HepG2 (cell line): ENCODE measurements at regions not wholly inside any gene's neighbourhood (a gene's known extent, or its start where the extent isn't known, plus 50 kb on each side); places are given as distances from the start of the nearest gene placed in this dataset.

Source experiments
- CREM ChIP-seq, 2 experiments: sonication (generic) in 1 of 2; formaldehyde crosslinking in 1 of 2; IDR thresholded peaks; 2 replicates each; pipeline versions ENCODE4 v1.4.0 to v1.6.1; 2016 to 2020; ENCODE audit warnings: antibody characterized with exemption in 1 of 2, mild to moderate bottlenecking in 1 of 2, missing genetic modification reagents in 1 of 2
- HDAC6 ChIP-seq: fragments of 200-600 bp; sonication (generic); IDR thresholded peaks from 2 replicates; pipeline ENCODE4 v1.7.0; 2017; ENCODE audit warnings: mild to moderate bottlenecking, antibody characterized with exemption, low read length, low read depth
- KDM5A ChIP-seq: fragments of 200-600 bp; sonication (generic); IDR thresholded peaks from 2 replicates; pipeline ENCODE4 v1.7.0; 2018; ENCODE audit warnings: antibody characterized with exemption, mild to moderate bottlenecking, low read length, borderline replicate concordance
- MED8 ChIP-seq: sonication (generic); formaldehyde crosslinking; IDR thresholded peaks from 2 replicates; pipeline ENCODE4 v1.8.1; 2023; ENCODE audit warnings: mild to moderate bottlenecking, missing genetic modification reagents; ENCODE audit not compliant: insufficient replicate concordance
- MXI1 ChIP-seq: IDR thresholded peaks from 3 replicates; pipeline ENCODE4 v1.6.1; 2012; ENCODE audit warnings: low read depth, low read length, inconsistent platforms, borderline replicate concordance
- RFX5 ChIP-seq: IDR thresholded peaks from 2 replicates; pipeline ENCODE4 v1.6.1; 2011; ENCODE audit warnings: low read depth, low read length, improper control_type of control experiment
- ZNF350 ChIP-seq: sonication (generic); formaldehyde crosslinking; IDR thresholded peaks from 2 replicates; pipeline ENCODE4 v1.4.0; 2020; ENCODE audit warnings: mild to moderate bottlenecking, low read depth, missing genetic modification reagents, borderline replicate concordance
- TF ChIP-seq, protein P1 (sequence below): sonication (generic); formaldehyde crosslinking; IDR thresholded peaks from 2 replicates; pipeline ENCODE4 v1.4.0; 2020; ENCODE audit warnings: low read depth, missing genetic modification reagents
- TF ChIP-seq, protein P2 (sequence below): sonication (generic); formaldehyde crosslinking; IDR thresholded peaks from 2 replicates; pipeline ENCODE4 v1.5.0; 2020; ENCODE audit warnings: mild to moderate bottlenecking, missing genetic modification reagents, moderate library complexity
- TF ChIP-seq, protein P3 (sequence below): sonication (generic); formaldehyde crosslinking; IDR thresholded peaks from 2 replicates; pipeline ENCODE4 v1.5.0; 2020; ENCODE audit warnings: mild to moderate bottlenecking, missing genetic modification reagents, borderline replicate concordance

DNA sequence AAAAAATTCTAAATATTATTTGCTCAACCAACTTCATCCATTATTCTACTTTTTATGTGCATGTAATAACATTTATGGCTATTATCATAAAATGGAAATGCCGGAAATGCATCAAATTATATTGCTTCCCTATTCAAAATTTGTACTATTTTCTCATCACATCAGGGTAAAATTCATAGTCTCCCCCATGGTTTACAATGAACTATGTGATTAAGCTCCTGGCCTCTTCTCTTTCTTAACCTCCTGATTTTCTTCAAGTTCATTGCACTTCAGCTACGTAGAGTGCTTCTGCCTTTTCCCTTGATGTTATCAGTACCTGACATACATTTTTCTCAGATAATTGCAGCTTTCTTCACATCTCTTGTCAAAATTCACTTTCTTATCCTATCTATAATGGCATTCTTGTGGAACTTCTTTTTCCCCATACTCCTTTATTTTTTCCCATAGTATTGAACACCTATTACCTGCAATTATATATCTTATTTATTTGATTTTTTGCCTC, 699.1 kb upstream of the ADGRB3 start:
- TF ChIP-seq ZNF350, result no peak
- TF ChIP-seq, protein P1, sequence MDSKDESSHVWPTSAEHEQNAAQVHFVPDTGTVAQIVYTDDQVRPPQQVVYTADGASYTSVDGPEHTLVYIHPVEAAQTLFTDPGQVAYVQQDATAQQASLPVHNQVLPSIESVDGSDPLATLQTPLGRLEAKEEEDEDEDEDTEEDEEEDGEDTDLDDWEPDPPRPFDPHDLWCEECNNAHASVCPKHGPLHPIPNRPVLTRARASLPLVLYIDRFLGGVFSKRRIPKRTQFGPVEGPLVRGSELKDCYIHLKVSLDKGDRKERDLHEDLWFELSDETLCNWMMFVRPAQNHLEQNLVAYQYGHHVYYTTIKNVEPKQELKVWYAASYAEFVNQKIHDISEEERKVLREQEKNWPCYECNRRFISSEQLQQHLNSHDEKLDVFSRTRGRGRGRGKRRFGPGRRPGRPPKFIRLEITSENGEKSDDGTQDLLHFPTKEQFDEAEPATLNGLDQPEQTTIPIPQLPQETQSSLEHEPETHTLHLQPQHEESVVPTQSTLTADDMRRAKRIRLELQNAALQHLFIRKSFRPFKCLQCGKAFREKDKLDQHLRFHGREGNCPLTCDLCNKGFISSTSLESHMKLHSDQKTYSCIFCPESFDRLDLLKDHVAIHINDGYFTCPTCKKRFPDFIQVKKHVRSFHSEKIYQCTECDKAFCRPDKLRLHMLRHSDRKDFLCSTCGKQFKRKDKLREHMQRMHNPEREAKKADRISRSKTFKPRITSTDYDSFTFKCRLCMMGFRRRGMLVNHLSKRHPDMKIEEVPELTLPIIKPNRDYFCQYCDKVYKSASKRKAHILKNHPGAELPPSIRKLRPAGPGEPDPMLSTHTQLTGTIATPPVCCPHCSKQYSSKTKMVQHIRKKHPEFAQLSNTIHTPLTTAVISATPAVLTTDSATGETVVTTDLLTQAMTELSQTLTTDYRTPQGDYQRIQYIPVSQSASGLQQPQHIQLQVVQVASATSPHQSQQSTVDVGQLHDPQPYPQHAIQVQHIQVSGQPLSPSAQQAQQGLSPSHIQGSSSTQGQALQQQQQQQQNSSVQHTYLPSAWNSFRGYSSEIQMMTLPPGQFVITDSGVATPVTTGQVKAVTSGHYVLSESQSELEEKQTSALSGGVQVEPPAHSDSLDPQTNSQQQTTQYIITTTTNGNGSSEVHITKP (CRISPR knock-in tag), result no peak
- TF ChIP-seq, protein P2, sequence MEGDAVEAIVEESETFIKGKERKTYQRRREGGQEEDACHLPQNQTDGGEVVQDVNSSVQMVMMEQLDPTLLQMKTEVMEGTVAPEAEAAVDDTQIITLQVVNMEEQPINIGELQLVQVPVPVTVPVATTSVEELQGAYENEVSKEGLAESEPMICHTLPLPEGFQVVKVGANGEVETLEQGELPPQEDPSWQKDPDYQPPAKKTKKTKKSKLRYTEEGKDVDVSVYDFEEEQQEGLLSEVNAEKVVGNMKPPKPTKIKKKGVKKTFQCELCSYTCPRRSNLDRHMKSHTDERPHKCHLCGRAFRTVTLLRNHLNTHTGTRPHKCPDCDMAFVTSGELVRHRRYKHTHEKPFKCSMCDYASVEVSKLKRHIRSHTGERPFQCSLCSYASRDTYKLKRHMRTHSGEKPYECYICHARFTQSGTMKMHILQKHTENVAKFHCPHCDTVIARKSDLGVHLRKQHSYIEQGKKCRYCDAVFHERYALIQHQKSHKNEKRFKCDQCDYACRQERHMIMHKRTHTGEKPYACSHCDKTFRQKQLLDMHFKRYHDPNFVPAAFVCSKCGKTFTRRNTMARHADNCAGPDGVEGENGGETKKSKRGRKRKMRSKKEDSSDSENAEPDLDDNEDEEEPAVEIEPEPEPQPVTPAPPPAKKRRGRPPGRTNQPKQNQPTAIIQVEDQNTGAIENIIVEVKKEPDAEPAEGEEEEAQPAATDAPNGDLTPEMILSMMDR, result no peak
- TF ChIP-seq RFX5, result no peak
- no peak for TF ChIP-seq MED8
- TF ChIP-seq, protein P3, sequence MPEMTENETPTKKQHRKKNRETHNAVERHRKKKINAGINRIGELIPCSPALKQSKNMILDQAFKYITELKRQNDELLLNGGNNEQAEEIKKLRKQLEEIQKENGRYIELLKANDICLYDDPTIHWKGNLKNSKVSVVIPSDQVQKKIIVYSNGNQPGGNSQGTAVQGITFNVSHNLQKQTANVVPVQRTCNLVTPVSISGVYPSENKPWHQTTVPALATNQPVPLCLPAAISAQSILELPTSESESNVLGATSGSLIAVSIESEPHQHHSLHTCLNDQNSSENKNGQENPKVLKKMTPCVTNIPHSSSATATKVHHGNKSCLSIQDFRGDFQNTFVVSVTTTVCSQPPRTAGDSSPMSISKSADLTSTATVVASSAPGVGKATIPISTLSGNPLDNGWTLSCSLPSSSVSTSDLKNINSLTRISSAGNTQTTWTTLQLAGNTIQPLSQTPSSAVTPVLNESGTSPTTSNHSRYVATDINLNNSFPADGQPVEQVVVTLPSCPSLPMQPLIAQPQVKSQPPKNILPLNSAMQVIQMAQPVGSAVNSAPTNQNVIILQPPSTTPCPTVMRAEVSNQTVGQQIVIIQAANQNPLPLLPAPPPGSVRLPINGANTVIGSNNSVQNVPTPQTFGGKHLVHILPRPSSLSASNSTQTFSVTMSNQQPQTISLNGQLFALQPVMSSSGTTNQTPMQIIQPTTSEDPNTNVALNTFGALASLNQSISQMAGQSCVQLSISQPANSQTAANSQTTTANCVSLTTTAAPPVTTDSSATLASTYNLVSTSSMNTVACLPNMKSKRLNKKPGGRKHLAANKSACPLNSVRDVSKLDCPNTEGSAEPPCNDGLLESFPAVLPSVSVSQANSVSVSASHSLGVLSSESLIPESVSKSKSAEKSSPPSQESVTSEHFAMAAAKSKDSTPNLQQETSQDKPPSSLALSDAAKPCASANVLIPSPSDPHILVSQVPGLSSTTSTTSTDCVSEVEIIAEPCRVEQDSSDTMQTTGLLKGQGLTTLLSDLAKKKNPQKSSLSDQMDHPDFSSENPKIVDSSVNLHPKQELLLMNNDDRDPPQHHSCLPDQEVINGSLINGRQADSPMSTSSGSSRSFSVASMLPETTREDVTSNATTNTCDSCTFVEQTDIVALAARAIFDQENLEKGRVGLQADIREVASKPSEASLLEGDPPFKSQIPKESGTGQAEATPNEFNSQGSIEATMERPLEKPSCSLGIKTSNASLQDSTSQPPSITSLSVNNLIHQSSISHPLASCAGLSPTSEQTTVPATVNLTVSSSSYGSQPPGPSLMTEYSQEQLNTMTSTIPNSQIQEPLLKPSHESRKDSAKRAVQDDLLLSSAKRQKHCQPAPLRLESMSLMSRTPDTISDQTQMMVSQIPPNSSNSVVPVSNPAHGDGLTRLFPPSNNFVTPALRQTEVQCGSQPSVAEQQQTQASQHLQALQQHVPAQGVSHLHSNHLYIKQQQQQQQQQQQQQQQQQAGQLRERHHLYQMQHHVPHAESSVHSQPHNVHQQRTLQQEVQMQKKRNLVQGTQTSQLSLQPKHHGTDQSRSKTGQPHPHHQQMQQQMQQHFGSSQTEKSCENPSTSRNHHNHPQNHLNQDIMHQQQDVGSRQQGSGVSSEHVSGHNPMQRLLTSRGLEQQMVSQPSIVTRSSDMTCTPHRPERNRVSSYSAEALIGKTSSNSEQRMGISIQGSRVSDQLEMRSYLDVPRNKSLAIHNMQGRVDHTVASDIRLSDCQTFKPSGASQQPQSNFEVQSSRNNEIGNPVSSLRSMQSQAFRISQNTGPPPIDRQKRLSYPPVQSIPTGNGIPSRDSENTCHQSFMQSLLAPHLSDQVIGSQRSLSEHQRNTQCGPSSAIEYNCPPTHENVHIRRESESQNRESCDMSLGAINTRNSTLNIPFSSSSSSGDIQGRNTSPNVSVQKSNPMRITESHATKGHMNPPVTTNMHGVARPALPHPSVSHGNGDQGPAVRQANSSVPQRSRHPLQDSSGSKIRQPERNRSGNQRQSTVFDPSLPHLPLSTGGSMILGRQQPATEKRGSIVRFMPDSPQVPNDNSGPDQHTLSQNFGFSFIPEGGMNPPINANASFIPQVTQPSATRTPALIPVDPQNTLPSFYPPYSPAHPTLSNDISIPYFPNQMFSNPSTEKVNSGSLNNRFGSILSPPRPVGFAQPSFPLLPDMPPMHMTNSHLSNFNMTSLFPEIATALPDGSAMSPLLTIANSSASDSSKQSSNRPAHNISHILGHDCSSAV (CRISPR knock-in tag), result no peak
- TF ChIP-seq HDAC6, result no peak
- no peak for TF ChIP-seq CREM (IDR thresholded peaks at IDR 0.05)
- TF ChIP-seq CREM (CRISPR knock-in tag; IDR thresholded peaks at IDR 0.05), result no peak
- TF ChIP-seq KDM5A, result no peak
- TF ChIP-seq MXI1, result no peak
